ENCODE measurements at regions not wholly inside any gene's neighbourhood (a gene's known extent, or its start where the extent isn't known, plus 50 kb on each side); places are given as distances from the start of the nearest gene placed in this dataset.

DNA sequence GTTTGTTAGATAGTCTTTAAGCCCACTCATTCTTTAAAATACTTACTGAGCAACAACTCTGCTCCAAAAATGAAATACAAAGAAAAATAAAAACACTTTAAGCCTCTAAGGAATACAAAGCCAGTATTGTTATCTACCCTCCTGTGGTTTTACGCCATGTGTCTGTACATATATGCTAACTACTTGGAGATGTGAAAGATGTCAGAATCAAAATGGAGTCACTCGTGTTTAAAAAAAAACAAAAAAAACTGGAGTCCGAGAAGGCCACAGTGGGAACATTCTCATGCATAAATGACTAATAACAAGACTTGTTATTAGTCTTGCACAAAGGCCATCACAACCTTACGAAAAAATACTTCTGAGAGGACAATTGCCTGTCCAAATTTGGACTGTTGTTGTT lies 393.1 kb downstream of the TBC1D4 start:
- H2AFZ ChIP-seq (ENCODE audit: insufficient read depth, low read depth, low read length, poor library complexity, severe bottlenecking) = no peak overlapping the region
- intact Hi-C loops (cut with micrococcal nuclease) = no loop called here
- 83% methylated on average over 2 of the region's 4 CpGs for WGBS (ENCODE audit: insufficient coverage)
- no peaks in the 10 kb centered on the region for H3K36me3 ChIP-seq (replicated peaks in 1 of 2; ENCODE audit: control insufficient read depth in 1 of 2, insufficient read depth in 2 of 2, low read length in 2 of 2)
- H3K79me2 ChIP-seq (ENCODE audit: insufficient read depth, low read length) = no peaks in the 10 kb centered on the region
- H3K4me2 ChIP-seq (replicated peaks; ENCODE audit: extremely low read depth, low read length, poor library complexity, severe bottlenecking) = no peak overlapping the region
- no peak overlapping the region for H3K27ac Mint-ChIP-seq
- H3K4me1 Mint-ChIP-seq = no peaks in the 10 kb centered on the region
- H3K9ac ChIP-seq (ENCODE audit: insufficient read depth, low read length, poor library complexity, severe bottlenecking) = no peak overlapping the region
- H3K9me3 ChIP-seq (replicated peaks in 1 of 2; ENCODE audit: control insufficient read depth in 1 of 2, insufficient read depth in 1 of 2, low read length in 2 of 2) = peaks cover 0 to 10% of the 10 kb centered on the region in 2 donors
- no peaks in the 10 kb centered on the region for H4K20me1 ChIP-seq (ENCODE audit: insufficient read depth, low read length)
- H3K27me3 ChIP-seq (ENCODE audit: control insufficient read depth in 2 of 2, insufficient read depth in 2 of 2, low read length in 2 of 2) = no peaks in the 10 kb centered on the region
- H3K4me1 ChIP-seq (ENCODE audit: control insufficient read depth in 1 of 2, insufficient read depth in 2 of 2, low read length in 2 of 2) = no peaks in the 10 kb centered on the region
- no peak overlapping the region for H3K27ac ChIP-seq (ENCODE audit: low read depth in 1 of 2, low read length in 2 of 2)
- H3K4me3 Mint-ChIP-seq = no peak overlapping the region
- no peak overlapping the region for H3K4me3 ChIP-seq (replicated peaks in 1 of 3; ENCODE audit: low read depth in 2 of 3, low read length in 3 of 3)
- H3K27me3 Mint-ChIP-seq (ENCODE audit: low read depth in 3 of 3) = no peaks in the 10 kb centered on the region
- TF ChIP-seq, protein P1, sequence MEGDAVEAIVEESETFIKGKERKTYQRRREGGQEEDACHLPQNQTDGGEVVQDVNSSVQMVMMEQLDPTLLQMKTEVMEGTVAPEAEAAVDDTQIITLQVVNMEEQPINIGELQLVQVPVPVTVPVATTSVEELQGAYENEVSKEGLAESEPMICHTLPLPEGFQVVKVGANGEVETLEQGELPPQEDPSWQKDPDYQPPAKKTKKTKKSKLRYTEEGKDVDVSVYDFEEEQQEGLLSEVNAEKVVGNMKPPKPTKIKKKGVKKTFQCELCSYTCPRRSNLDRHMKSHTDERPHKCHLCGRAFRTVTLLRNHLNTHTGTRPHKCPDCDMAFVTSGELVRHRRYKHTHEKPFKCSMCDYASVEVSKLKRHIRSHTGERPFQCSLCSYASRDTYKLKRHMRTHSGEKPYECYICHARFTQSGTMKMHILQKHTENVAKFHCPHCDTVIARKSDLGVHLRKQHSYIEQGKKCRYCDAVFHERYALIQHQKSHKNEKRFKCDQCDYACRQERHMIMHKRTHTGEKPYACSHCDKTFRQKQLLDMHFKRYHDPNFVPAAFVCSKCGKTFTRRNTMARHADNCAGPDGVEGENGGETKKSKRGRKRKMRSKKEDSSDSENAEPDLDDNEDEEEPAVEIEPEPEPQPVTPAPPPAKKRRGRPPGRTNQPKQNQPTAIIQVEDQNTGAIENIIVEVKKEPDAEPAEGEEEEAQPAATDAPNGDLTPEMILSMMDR (IDR thresholded peaks at IDR 0.05) = no peak
- no peaks in the 10 kb centered on the region for H3K36me3 Mint-ChIP-seq
- DNase-seq = no peak
- peaks cover 0 to 6% (median 2%) of the 10 kb centered on the region in 7 donors for H3K9me3 Mint-ChIP-seq

DNA sequence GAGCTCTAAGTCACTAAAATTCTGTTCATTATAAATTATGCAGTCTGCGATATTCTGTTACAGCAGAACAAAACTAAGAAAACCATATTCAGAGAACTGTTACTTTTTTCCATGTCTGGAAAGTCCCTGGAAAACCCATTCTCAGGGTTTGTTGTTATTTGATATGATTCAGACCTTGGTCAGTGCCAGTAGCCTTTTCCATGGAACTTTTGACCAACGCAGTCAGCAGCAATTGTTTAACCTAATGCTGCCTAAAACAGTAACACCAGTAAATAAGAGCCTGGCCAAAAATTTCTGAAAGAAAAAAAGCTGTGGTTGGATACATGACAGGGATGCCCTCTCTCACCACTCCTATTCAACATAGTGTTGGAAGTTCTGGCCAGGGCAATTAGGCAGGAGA lies 402.7 kb downstream of the TBC1D4 start:
- peaks cover 0 to 10% (median 5%) of the 10 kb centered on the region in 7 donors for H3K9me3 Mint-ChIP-seq
- no peaks in the 10 kb centered on the region for H3K36me3 ChIP-seq (replicated peaks in 1 of 2; ENCODE audit: control insufficient read depth in 1 of 2, insufficient read depth in 2 of 2, low read length in 2 of 2)

More for the DNA sequence above, 402.7 kb downstream of the TBC1D4 start:
- H3K36me3 Mint-ChIP-seq = no peaks in the 10 kb centered on the region
- Histone ChIP-seq H3K79me2 (ENCODE audit: insufficient read depth, low read length) (no peaks in the 10 kb centered on the region), H3K4me3 (replicated peaks in 1 of 3; ENCODE audit: low read depth in 2 of 3, low read length in 3 of 3) (no peak overlapping the region), H3K27ac (ENCODE audit: low read depth in 1 of 2, low read length in 2 of 2) (no peak overlapping the region), H2AFZ (ENCODE audit: insufficient read depth, low read depth, low read length, poor library complexity, severe bottlenecking) (no peak overlapping the region), H3K27me3 (ENCODE audit: control insufficient read depth in 2 of 2, insufficient read depth in 2 of 2, low read length in 2 of 2) (no peaks in the 10 kb centered on the region), H3K4me1 (ENCODE audit: control insufficient read depth in 1 of 2, insufficient read depth in 2 of 2, low read length in 2 of 2) (no peaks in the 10 kb centered on the region), H3K9ac (ENCODE audit: insufficient read depth, low read length, poor library complexity, severe bottlenecking) (no peak overlapping the region), H3K4me2 (replicated peaks; ENCODE audit: extremely low read depth, low read length, poor library complexity, severe bottlenecking) (no peak overlapping the region), H3K9me3 (replicated peaks in 1 of 2; ENCODE audit: control insufficient read depth in 1 of 2, insufficient read depth in 1 of 2, low read length in 2 of 2) (peaks cover 10 to 12% of the 10 kb centered on the region in 2 donors), H4K20me1 (ENCODE audit: insufficient read depth, low read length) (no peaks in the 10 kb centered on the region)
- no CpG with 5 or more reads among the region's 2 CpGs for WGBS (ENCODE audit: insufficient coverage)
- no peak overlapping the region for H3K4me3 Mint-ChIP-seq
- DNase-seq = no peak
- intact Hi-C loops (cut with micrococcal nuclease) = no loop called here
- TF ChIP-seq, protein P1 (IDR thresholded peaks at IDR 0.05) = no peak
- no peaks in the 10 kb centered on the region for H3K4me1 Mint-ChIP-seq
- no peak overlapping the region for H3K27ac Mint-ChIP-seq
- H3K27me3 Mint-ChIP-seq (ENCODE audit: low read depth in 3 of 3) = peaks cover 0 to 2% (median 0%) of the 10 kb centered on the region in 3 donors

All from CD14-positive monocyte (primary cell).